Pancreas (tissue), 10 donors: ENCODE measurements at regions not wholly inside any gene's neighbourhood (a gene's known extent, or its start where the extent isn't known, plus 50 kb on each side); places are given as distances from the start of the nearest gene placed in this dataset.

Experiments used
- ATAC-seq, 4 donors: fragments of 200-7000 bp; cut with Tn5 transposase; one replicate each; pipeline versions ENCODE4 v1.8.0 to v1.9.1; 2020; ENCODE audit warnings: mild to moderate bottlenecking in 4 of 4, moderate library complexity in 4 of 4
- DNase-seq, 6 donors: peaks; one replicate each; pipeline ENCODE4 v3.0.0-alpha.2; 2020
- FAIRE-seq: peaks from 2 replicates; lab custom pipeline; 2012; peaks lifted over from hg19 to GRCh38; lab: Jason Lieb, UNC
- H3K27ac ChIP-seq, 4 donors: fragments of 200-600 bp; sonication (generic); 1 replicate in 3 of 4; 2 replicates in 1 of 4; pipeline versions ENCODE4 v1.5.0 to v1.8.0; 2020
- H3K27me3 ChIP-seq, 4 donors: fragments of 200-600 bp; one replicate each; pipeline ENCODE4 v1.8.0; 2021
- H3K36me3 ChIP-seq, 3 donors: fragments of 200-600 bp; sonication (generic) in 1 of 3; one replicate each; pipeline versions ENCODE4 v1.5.0 to v1.8.0; 2020 to 2021
- H3K4me1 ChIP-seq, 3 donors: fragments of 200-600 bp; one replicate each; pipeline ENCODE4 v1.8.0; 2021
- H3K4me3 ChIP-seq, 4 donors: fragments of 200-600 bp; sonication (generic) in 2 of 4; one replicate each; pipeline versions ENCODE4 v1.5.0 to v1.8.0; 2020 to 2021
- H3K9me3 ChIP-seq, 4 donors: fragments of 200-600 bp; one replicate each; pipeline ENCODE4 v1.8.0; 2021
- CTCF ChIP-seq, 4 donors: fragments of 200-600 bp; sonication (generic) in 3 of 4; IDR thresholded peaks; one replicate each; pipeline versions ENCODE4 v1.5.0 to v1.8.0; 2021; ENCODE audit warnings: antibody characterized with exemption in 4 of 4
- whole genome bisulfite sequencing, 2 donors: extraction: QIAGEN DNeasy Blood & Tissue Kit; methylation state at CpG; one replicate each; pipeline ENCODE4 v1.1.7; 2013; 5-methylcytosine and 5-hydroxymethylcytosine counted together
- intact Hi-C, 3 donors: fragments of 100-400 bp; cut with DNase I; formaldehyde crosslinking; loops; one replicate each; pipeline versions ENCODE4 v1.11.1 to v1.14.2; 2022
- donor health status: healthy with polysubstance abuse.
- donor health status: DM: no; HTN: no; CAD: no; lungs with moderate emphysema.
- donor health status: DM: no; HTN: no; CAD: no.
- donor health status: control.
- donor health status: control.
- donor health status: Bipolar disorder and iron deficiency.
- donor health status: DM: yes; HTN: yes; CAD: no.
- donor health status: DM: no; HTN: no; CAD: no.
- donor health status: DM: no; HTN: no; CAD: no.
- donor health status: DM: yes; HTN: yes; CAD: no.

- TF ChIP-seq CTCF (IDR thresholded peaks at IDR 0.05), result no peak
- DNase-seq, result no peak
- FAIRE-seq, result no peak
- Histone ChIP-seq H3K4me1 (no peaks in the 10 kb centered on the region), H3K36me3 (no peaks in the 10 kb centered on the region), H3K9me3 (no peaks in the 10 kb centered on the region), H3K27ac (no peak overlapping the region), H3K4me3 (no peak overlapping the region), H3K27me3 (no peaks in the 10 kb centered on the region)
- intact Hi-C loops, result no loop called here
- 34 to 75% methylated on average over 1 of the region's 1 CpG for WGBS, 2 donors
- ATAC-seq, result no peak
Measured at GRCh38 chr9:109624896-109625295, 126.8 kb upstream of the PTPN3 start.

GRCh38 chr9:109627042-109627441 lies 128.9 kb upstream of the PTPN3 start:
- Histone ChIP-seq H3K27ac (no peak overlapping the region), H3K4me1 (no peaks in the 10 kb centered on the region), H3K27me3 (no peaks in the 10 kb centered on the region), H3K36me3 (no peaks in the 10 kb centered on the region), H3K4me3 (no peak overlapping the region), H3K9me3 (no peaks in the 10 kb centered on the region)
- intact Hi-C loops, result no loop called here
- ATAC-seq (no peak), FAIRE-seq (no peak), DNase-seq (no peak)
- 68 to 72% methylated on average over 4 of the region's 4 CpGs for WGBS, 2 donors
- no peak for TF ChIP-seq CTCF (IDR thresholded peaks at IDR 0.05)

GRCh38 chr9:109629615-109630014 lies 131.5 kb upstream of the PTPN3 start:
- DNase-seq (no peak), ATAC-seq (no peak), FAIRE-seq (no peak)
- WGBS, 2 donors, result 31 to 32% methylated on average over 1 of the region's 1 CpG
- Histone ChIP-seq H3K27me3 (no peaks in the 10 kb centered on the region), H3K27ac (no peak overlapping the region), H3K9me3 (no peaks in the 10 kb centered on the region), H3K36me3 (no peaks in the 10 kb centered on the region), H3K4me1 (no peaks in the 10 kb centered on the region), H3K4me3 (no peak overlapping the region)
- intact Hi-C loops, result no loop called here
- TF ChIP-seq CTCF (IDR thresholded peaks at IDR 0.05), result no peak

GRCh38 chr9:109632817-109633216 lies 134.7 kb upstream of the PTPN3 start:
- no peak overlapping the region for H3K27ac ChIP-seq
- TF ChIP-seq CTCF (IDR thresholded peaks at IDR 0.05), result no peak
- DNase-seq, result no peak
- H3K27me3 ChIP-seq, result no peaks in the 10 kb centered on the region
- 53 to 54% methylated on average over 2 of the region's 2 CpGs for WGBS, 2 donors
- intact Hi-C loops, result no loop called here
- FAIRE-seq, result no peak
- ATAC-seq, result no peak
- H3K9me3 ChIP-seq, result no peaks in the 10 kb centered on the region
- no peaks in the 10 kb centered on the region for H3K4me1 ChIP-seq
- no peaks in the 10 kb centered on the region for H3K36me3 ChIP-seq
- no peak overlapping the region for H3K4me3 ChIP-seq

- H3K27me3 ChIP-seq, result peaks cover 0 to 17% (median 6%) of the 10 kb centered on the region in 4 donors
- H3K9me3 ChIP-seq, result no peaks in the 10 kb centered on the region
- no peaks in the 10 kb centered on the region for H3K36me3 ChIP-seq
- H3K4me1 ChIP-seq, result peaks cover 0 to 10% (median 0%) of the 10 kb centered on the region in 3 donors
- DNase-seq (peak in 5 of 6 donors; percentile 22 to 61 (median 32)), ATAC-seq (peak in 3 of 4 donors; percentile 81 to 83 (median 82)), FAIRE-seq (no peak)
- TF ChIP-seq CTCF (IDR thresholded peaks at IDR 0.05), result no peak
- 3% methylated on average over 43 of the region's 43 CpGs for WGBS, 2 donors
- H3K4me3 ChIP-seq, result peak overlapping the region in 2 of 4 donors; percentile 24 to 45
- H3K27ac ChIP-seq, result no peak overlapping the region
- intact Hi-C loops, result no loop called here
Measured at GRCh38 chr9:109639674-109640579, 140.1 kb upstream of the PALM2AKAP2 start.
